K562 (cell line): ENCODE measurements at regions not wholly inside any gene's neighbourhood (a gene's known extent, or its start where the extent isn't known, plus 50 kb on each side); places are given as distances from the start of the nearest gene placed in this dataset.
A peak's percentile ranks its signal among the peaks of the same experiment; 100 is the strongest.

Experiments used
- ATAC-seq: fragments of 200-7000 bp; cut with Tn5 transposase; 3 replicates; pipeline ENCODE4 v1.9.1; 2020; ENCODE audit warnings: moderate library complexity
- BruUV-seq: library from RNA; stranded (reverse); fragments of 400-500 nt; replicated peaks from 2 replicates; lab custom pipeline; 2021; lab: Mats Ljungman, UMichigan
- CTCF ChIA-PET: fragments of 300-600 bp; formaldehyde crosslinking; extraction: SDS; loops from one replicate; lab custom pipeline; 2021; ENCODE audit warnings: low intra/inter-chr PET ratio; lab: Yijun Ruan, JAX
- POLR2A ChIA-PET: fragments of 300-600, 350-650 bp; sonication (Branson Sonifier 250); formaldehyde crosslinking; extraction: SDS; loops from one replicate; lab custom pipeline; 2021; ENCODE audit warnings: antibody characterized with exemption, inconsistent platforms; lab: Yijun Ruan, JAX
- DNase-seq, 4 experiments: peaks; one replicate each; pipeline versions ENCODE4 v3.0.0 to v3.0.0-alpha.2; 2011 to 2018; ENCODE audit warnings: low spot score in 3 of 4, mixed read lengths in 3 of 4; ENCODE audit errors: extremely low read depth in 1 of 4
- FAIRE-seq: peaks from 2 replicates; lab custom pipeline; 2011; peaks lifted over from hg19 to GRCh38; lab: Jason Lieb, UNC
- H2AFZ ChIP-seq: 2 replicates; pipeline ENCODE4 v1.6.0; 2011; ENCODE audit warnings: low read depth, low read length, control low read depth, inconsistent platforms
- H3K27ac ChIP-seq: fragments of 200-600 bp; 3 replicates; pipeline ENCODE4 v1.8.0; 2011; ENCODE audit warnings: low read depth, mild to moderate bottlenecking, control low read depth, inconsistent platforms, low read length, moderate library complexity, mixed read lengths; ENCODE audit errors: extremely low read depth
- H3K27me3 ChIP-seq, 2 experiments: fragments of 300-600 bp in 1 of 2; 2 replicates in 1 of 2; 3 replicates in 1 of 2; pipeline versions ENCODE4 v1.6.0 to v1.8.0; 2011; ENCODE audit warnings: inconsistent platforms in 2 of 2, low read length in 2 of 2, mild to moderate bottlenecking in 1 of 2, mixed read lengths in 1 of 2, moderate library complexity in 1 of 2; ENCODE audit not compliant: control insufficient read depth in 2 of 2, insufficient read depth in 2 of 2
- H3K36me3 ChIP-seq: fragments of 300-600 bp; 3 replicates; pipeline ENCODE4 v1.8.0; 2011; ENCODE audit warnings: mild to moderate bottlenecking, low read length, inconsistent platforms; ENCODE audit not compliant: control insufficient read depth, insufficient read depth
- H3K4me1 ChIP-seq, 2 experiments: fragments of 200-600 bp in 1 of 2; replicated peaks in 1 of 2; 2 replicates in 1 of 2; 3 replicates in 1 of 2; pipeline versions ENCODE4 v1.5.1 to v1.8.0; 2011; ENCODE audit warnings: inconsistent platforms in 2 of 2, low read length in 2 of 2, mild to moderate bottlenecking in 1 of 2, mixed read lengths in 1 of 2, moderate library complexity in 1 of 2; ENCODE audit not compliant: control insufficient read depth in 2 of 2, insufficient read depth in 2 of 2
- H3K4me2 ChIP-seq: 2 replicates; pipeline ENCODE4 v1.6.1; 2011; ENCODE audit warnings: low read length, control low read depth, inconsistent platforms, mixed read lengths; ENCODE audit not compliant: insufficient read depth
- H3K4me3 ChIP-seq: fragments of 200-600 bp; sonication (generic), shearing (Covaris generic); 2 replicates; pipeline ENCODE4 v1.5.1; 2016; ENCODE audit warnings: control low read depth, inconsistent platforms
- H3K79me2 ChIP-seq: fragments of 200-600 bp; 3 replicates; pipeline ENCODE4 v1.8.0; 2011; ENCODE audit warnings: low read length, inconsistent platforms; ENCODE audit not compliant: control insufficient read depth, insufficient read depth
- H3K9ac ChIP-seq, 2 experiments: 2 replicates each; pipeline versions ENCODE4 v1.6.0 to v1.6.1; 2011; ENCODE audit warnings: low read depth in 2 of 2, low read length in 2 of 2, control low read depth in 1 of 2, inconsistent platforms in 1 of 2, mild to moderate bottlenecking in 1 of 2, mixed read lengths in 1 of 2; ENCODE audit not compliant: insufficient read depth in 1 of 2
- H3K9me1 ChIP-seq: one replicate; pipeline ENCODE4 v1.6.0; 2011; ENCODE audit warnings: inconsistent platforms, mild to moderate bottlenecking, low read length, moderate library complexity; ENCODE audit not compliant: control insufficient read depth, insufficient read depth
- H3K9me3 ChIP-seq: replicated peaks from 2 replicates; pipeline ENCODE4 v1.5.1; 2011; ENCODE audit warnings: low read depth, low read length, inconsistent platforms; ENCODE audit not compliant: control insufficient read depth, insufficient read depth
- H4K20me1 ChIP-seq: replicated peaks from 2 replicates; pipeline ENCODE4 v1.6.1; 2011; ENCODE audit warnings: low read length, inconsistent platforms, mixed read lengths; ENCODE audit not compliant: control insufficient read depth, insufficient read depth
- CTCF ChIP-seq, 3 experiments: IDR thresholded peaks in 2 of 3; conservative IDR thresholded peaks in 1 of 3; 2 replicates each; pipeline ENCODE4 v1.5.1; 2011 to 2012; ENCODE audit warnings: low read length in 3 of 3, mild to moderate bottlenecking in 3 of 3, control low read depth in 2 of 3, improper control_type of control experiment in 1 of 3, inconsistent platforms in 1 of 3, low read depth in 1 of 3, mixed read lengths in 1 of 3, moderate library complexity in 1 of 3; ENCODE audit not compliant: insufficient read depth in 2 of 3
- HDAC2 ChIP-seq: fragments of 450-650 bp; IDR thresholded peaks from 2 replicates; pipeline ENCODE4 v1.6.1; 2016; ENCODE audit warnings: mild to moderate bottlenecking
- MEF2D ChIP-seq: conservative IDR thresholded peaks from 2 replicates; pipeline ENCODE4 v1.6.1; 2016; ENCODE audit warnings: low read depth, missing genetic modification characterization, missing compliant biosample characterization
- NR3C1 ChIP-seq: sonication (generic); formaldehyde crosslinking; IDR thresholded peaks from 2 replicates; pipeline ENCODE4 v1.8.1; 2022; ENCODE audit warnings: missing genetic modification reagents
- WGBS: fragments of 100-300 bp; shearing (Covaris generic); methylation state at CpG from one replicate; pipeline ENCODE4 v1.1.6; 2016; ENCODE audit warnings: low coverage, mixed read lengths; ENCODE audit not compliant: insufficient coverage; ENCODE audit errors: missing lambda C conversion rate; 5-methylcytosine and 5-hydroxymethylcytosine counted together
- in situ Hi-C: fragments of 300-500 bp; cut with MboI; formaldehyde crosslinking; loops from 4 replicates; pipeline ENCODE4 v1.15.0; 2018; ENCODE audit warnings: inconsistent platforms, mixed read lengths
- intact Hi-C: fragments of 100-400 bp; cut with micrococcal nuclease; formaldehyde crosslinking; loops from 2 replicates; pipeline ENCODE4 v1.14.2; 2022

GRCh38 chr1:13990939-13991338, 291.0 kb downstream of the PRDM2 start (continued):
- no peak for TF ChIP-seq HDAC2
- TF ChIP-seq MEF2D (tag): no peak

GRCh38 chr1:13992489-13993285, 292.7 kb downstream of the PRDM2 start:
- TF ChIP-seq NR3C1 (CRISPR knock-in tag) (no peak), CTCF (IDR thresholded peaks at IDR 0.05 in 2 of 3, conservative IDR thresholded peaks at IDR 0.05 in 1 of 3; ENCODE audit: insufficient read depth in 2 of 3, low read depth in 1 of 3, low read length in 3 of 3) (0 out of 6 replicates have a peak, but pooled peaks of 2 of the 3 experiments have one; percentile 4 to 20)
- 0% methylated on average over 5 of the region's 5 CpGs for WGBS
- Histone ChIP-seq H4K20me1 (no peaks in the 10 kb centered on the region), H3K4me2 (no peak overlapping the region), H3K36me3 (no peaks in the 10 kb centered on the region), H3K27me3 (no peaks in the 10 kb centered on the region), H3K79me2 (no peaks in the 10 kb centered on the region), H2AFZ (no peak overlapping the region), H3K4me3 (no peak overlapping the region), H3K4me1 (no peaks in the 10 kb centered on the region), H3K9me1 (no peaks in the 10 kb centered on the region), H3K9me3 (no peaks in the 10 kb centered on the region), H3K9ac (no peak overlapping the region), H3K27ac (no peak overlapping the region)
- ATAC-seq (no peak), FAIRE-seq (no peak), DNase-seq (no peak)
- intact Hi-C loops (no loop called here), in situ Hi-C loops (no loop called here)
- ChIA-PET CTCF (no interaction called here), POLR2A (interaction anchor here (0.7 kb wide), 1 partner anchor 168 kb away, joined by 3 read pairs; no protein-coding TSS in a partner anchor)
- no TSS peak for BruUV-seq
